ENCODE measurements at regions not wholly inside any gene's neighbourhood (a gene's known extent, or its start where the extent isn't known, plus 50 kb on each side); places are given as distances from the start of the nearest gene placed in this dataset.

DNA sequence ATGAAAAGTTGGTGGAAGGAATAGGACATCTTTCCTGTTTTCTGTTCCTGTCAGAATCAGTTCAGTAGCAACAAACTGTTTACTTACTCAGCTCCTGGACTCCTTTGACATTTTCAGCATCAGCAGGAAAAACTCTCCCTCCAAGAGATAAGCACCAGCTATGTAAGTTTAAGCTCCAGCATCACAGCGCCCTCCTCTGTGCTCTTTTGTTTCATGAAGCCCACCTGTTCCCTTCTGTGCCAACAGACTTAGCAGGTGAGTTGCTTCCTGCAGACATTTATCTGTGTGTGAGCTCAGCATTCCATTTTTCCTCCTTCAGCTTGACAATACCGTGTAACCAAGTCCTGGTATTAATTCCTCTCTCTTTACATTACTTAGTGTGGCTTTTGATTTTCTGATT, 644.1 kb upstream of the AGA start:
- no peaks in the 10 kb centered on the region for H3K36me3 ChIP-seq (ENCODE audit: control insufficient read depth, insufficient read depth, low read length)
- ATAC-seq (ENCODE audit: low read depth in 2 of 2): no peak
- no peaks in the 10 kb centered on the region for H3K4me1 ChIP-seq (ENCODE audit: control insufficient read depth, insufficient read depth, low read length, poor library complexity, severe bottlenecking)
- no peaks in the 10 kb centered on the region for H3K27me3 ChIP-seq (ENCODE audit: control insufficient read depth, insufficient read depth, low read length)
- peaks cover 0 to 13% (median 8%) of the 10 kb centered on the region in 7 donors for H3K9me3 Mint-ChIP-seq
- no peak overlapping the region for H3K4me3 Mint-ChIP-seq
- no peaks in the 10 kb centered on the region for H3K4me1 Mint-ChIP-seq
- no peak for DNase-seq
- no peaks in the 10 kb centered on the region for H3K36me3 Mint-ChIP-seq
- H3K4me3 ChIP-seq (ENCODE audit: low read depth, low read length): no peak overlapping the region
- no peak overlapping the region for H3K27ac Mint-ChIP-seq
- no peaks in the 10 kb centered on the region for H3K9me3 ChIP-seq (ENCODE audit: control insufficient read depth in 2 of 2, low read length in 2 of 2)
- no peaks in the 10 kb centered on the region for H3K27me3 Mint-ChIP-seq
- no peak overlapping the region for H3K27ac ChIP-seq (ENCODE audit: insufficient read depth, low read length, poor library complexity, severe bottlenecking)

DNA sequence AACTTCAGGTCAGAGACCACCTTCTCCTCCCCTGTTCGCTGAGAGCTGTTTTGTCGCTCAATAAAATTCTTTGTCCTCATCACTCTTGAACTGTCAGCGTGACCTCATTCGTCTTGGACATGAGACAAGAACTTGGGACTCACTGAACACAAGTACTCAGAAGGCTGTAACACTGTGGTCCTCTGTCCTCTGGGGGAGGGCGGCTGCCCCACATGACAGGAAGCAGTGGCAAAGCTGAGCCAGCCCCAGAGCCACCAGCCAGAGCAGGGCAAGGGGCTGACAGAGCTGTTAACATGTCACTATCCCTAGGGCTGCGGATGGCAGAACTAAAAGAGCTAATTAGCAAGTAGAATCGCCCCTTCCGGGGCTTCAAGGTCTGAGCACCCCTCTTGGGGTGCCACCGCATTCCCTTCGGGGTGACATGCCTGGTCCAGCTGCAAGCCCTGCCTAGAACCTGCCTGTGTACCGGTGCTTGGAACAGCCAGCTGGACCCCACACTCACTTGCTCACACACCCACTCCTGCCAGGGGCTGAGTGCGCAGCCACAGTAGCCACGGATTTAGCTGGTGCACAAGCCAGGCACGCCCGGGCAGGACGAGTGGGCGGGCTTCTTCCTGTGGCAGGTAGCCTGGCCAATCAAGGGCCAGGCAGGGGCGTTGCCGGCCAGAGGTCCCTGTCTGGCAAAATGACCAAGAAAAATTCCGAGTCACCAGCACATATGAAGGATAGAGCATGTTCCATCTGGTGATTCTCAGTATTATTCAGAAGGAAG, 648.6 kb upstream of the AGA start:
- DNase-seq: no peak
- H3K27ac ChIP-seq (ENCODE audit: insufficient read depth, low read length, poor library complexity, severe bottlenecking): no peak overlapping the region
- no peaks in the 10 kb centered on the region for H3K27me3 Mint-ChIP-seq
- no peaks in the 10 kb centered on the region for H3K36me3 ChIP-seq (ENCODE audit: control insufficient read depth, insufficient read depth, low read length)
- H3K27me3 ChIP-seq (ENCODE audit: control insufficient read depth, insufficient read depth, low read length): no peaks in the 10 kb centered on the region
- no peak overlapping the region for H3K4me3 Mint-ChIP-seq
- H3K9me3 Mint-ChIP-seq: peaks cover 0 to 10% (median 5%) of the 10 kb centered on the region in 7 donors
- H3K4me1 ChIP-seq (ENCODE audit: control insufficient read depth, insufficient read depth, low read length, poor library complexity, severe bottlenecking): no peaks in the 10 kb centered on the region
- H3K27ac Mint-ChIP-seq: no peak overlapping the region
- no peak for ATAC-seq (ENCODE audit: low read depth in 2 of 2)
- H3K4me3 ChIP-seq (ENCODE audit: low read depth, low read length): no peak overlapping the region
- no peaks in the 10 kb centered on the region for H3K36me3 Mint-ChIP-seq
- H3K4me1 Mint-ChIP-seq: no peaks in the 10 kb centered on the region
- no peaks in the 10 kb centered on the region for H3K9me3 ChIP-seq (ENCODE audit: control insufficient read depth in 2 of 2, low read length in 2 of 2)

DNA sequence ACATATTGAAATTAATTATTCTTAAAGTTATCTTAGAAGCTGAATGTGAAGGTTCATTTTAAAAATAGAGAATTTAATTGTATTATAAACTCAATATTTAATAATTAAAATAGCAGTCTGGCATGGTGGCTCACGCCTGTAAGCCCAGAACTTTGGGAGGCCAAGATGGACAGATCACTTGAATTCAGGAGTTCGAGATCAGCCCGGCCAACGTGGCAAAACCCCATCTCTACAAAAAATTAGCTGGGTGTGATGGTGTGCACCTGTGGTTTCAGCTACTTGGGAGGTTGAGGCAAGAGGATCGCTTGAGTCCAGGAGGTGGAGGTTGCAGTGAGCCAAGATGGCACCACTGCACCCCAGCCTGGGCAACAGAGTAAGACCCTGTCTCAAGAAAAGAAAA, 659.9 kb upstream of the AGA start:
- Histone ChIP-seq H3K4me1 (ENCODE audit: control insufficient read depth, insufficient read depth, low read length, poor library complexity, severe bottlenecking) (no peaks in the 10 kb centered on the region), H3K36me3 (ENCODE audit: control insufficient read depth, insufficient read depth, low read length) (no peaks in the 10 kb centered on the region), H3K4me3 (ENCODE audit: low read depth, low read length) (no peak overlapping the region), H3K9me3 (ENCODE audit: control insufficient read depth in 2 of 2, low read length in 2 of 2) (no peaks in the 10 kb centered on the region), H3K27me3 (ENCODE audit: control insufficient read depth, insufficient read depth, low read length) (no peaks in the 10 kb centered on the region), H3K27ac (ENCODE audit: insufficient read depth, low read length, poor library complexity, severe bottlenecking) (no peak overlapping the region)
- Mint-ChIP-seq H3K27ac (no peak overlapping the region), H3K4me3 (no peak overlapping the region), H3K4me1 (no peaks in the 10 kb centered on the region), H3K27me3 (no peaks in the 10 kb centered on the region), H3K36me3 (no peaks in the 10 kb centered on the region), H3K9me3 (peaks cover 0 to 8% (median 4%) of the 10 kb centered on the region in 7 donors)
- DNase-seq (no peak), ATAC-seq (ENCODE audit: low read depth in 2 of 2) (no peak)

DNA sequence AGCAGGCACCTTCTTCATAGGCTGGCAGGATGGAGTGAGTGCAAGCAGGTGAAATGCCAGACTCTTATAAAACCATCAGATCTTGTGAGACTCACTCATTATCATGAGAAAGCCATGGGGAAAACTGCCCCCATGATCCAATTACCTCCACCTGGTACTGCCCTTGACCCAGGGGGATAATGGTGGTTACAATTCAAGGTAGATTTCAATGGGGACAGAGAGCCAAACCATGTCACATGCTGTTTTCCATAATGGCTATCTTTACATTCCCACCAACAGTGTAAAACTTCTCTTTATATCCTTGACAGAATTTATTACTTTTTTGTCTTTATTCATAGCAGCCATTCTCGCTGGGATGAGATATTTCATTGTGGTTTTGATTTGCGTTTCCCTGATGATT, 663.0 kb upstream of the AGA start:
- H3K36me3 Mint-ChIP-seq: no peaks in the 10 kb centered on the region
- ATAC-seq (ENCODE audit: low read depth in 2 of 2) (no peak), DNase-seq (no peak)
- no peaks in the 10 kb centered on the region for H3K4me1 Mint-ChIP-seq
- Histone ChIP-seq H3K36me3 (ENCODE audit: control insufficient read depth, insufficient read depth, low read length) (no peaks in the 10 kb centered on the region), H3K9me3 (ENCODE audit: control insufficient read depth in 2 of 2, low read length in 2 of 2) (no peaks in the 10 kb centered on the region), H3K27me3 (ENCODE audit: control insufficient read depth, insufficient read depth, low read length) (no peaks in the 10 kb centered on the region), H3K4me1 (ENCODE audit: control insufficient read depth, insufficient read depth, low read length, poor library complexity, severe bottlenecking) (no peaks in the 10 kb centered on the region), H3K4me3 (ENCODE audit: low read depth, low read length) (no peak overlapping the region), H3K27ac (ENCODE audit: insufficient read depth, low read length, poor library complexity, severe bottlenecking) (no peak overlapping the region)
- no peak overlapping the region for H3K4me3 Mint-ChIP-seq
- H3K9me3 Mint-ChIP-seq: peaks cover under 1 to 9% (median 5%) of the 10 kb centered on the region in 7 donors
- H3K27ac Mint-ChIP-seq: no peak overlapping the region
- no peaks in the 10 kb centered on the region for H3K27me3 Mint-ChIP-seq

DNA sequence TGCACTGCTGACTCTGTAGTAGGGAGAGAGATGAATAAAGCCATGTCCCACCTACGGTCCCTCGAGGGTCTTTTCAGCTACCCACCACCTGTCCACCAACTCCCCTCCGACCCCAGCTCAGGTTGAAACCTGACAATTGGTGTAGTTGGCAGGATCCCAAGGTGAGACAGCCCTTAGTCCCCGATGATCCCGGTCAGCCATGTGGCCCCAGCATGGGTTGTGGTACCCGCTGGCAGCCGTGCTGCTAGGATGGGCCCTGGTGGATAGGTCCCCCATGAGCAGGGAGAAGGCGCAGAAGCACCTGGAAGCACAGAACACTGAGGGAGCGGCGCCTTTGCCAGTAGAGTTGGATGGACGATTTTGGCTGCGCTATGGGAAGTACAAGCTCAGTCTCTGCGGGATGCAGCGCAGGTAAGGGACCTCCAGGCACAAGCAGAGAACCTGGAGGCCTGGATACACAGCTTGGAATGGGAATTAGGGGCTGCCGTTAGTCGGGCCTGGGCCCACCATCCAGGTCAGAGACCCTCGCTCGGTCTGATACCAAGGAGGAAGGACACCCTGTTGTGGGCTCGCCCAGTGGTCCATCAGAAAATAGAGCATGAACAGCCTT, 694.6 kb upstream of the AGA start:
- Mint-ChIP-seq H3K27me3 (no peaks in the 10 kb centered on the region), H3K9me3 (peaks cover 2 to 13% (median 4%) of the 10 kb centered on the region in 7 donors), H3K4me1 (no peaks in the 10 kb centered on the region), H3K36me3 (no peaks in the 10 kb centered on the region), H3K27ac (no peak overlapping the region), H3K4me3 (no peak overlapping the region)
- peaks cover 0 to 14% of the 10 kb centered on the region in 2 experiments for H3K9me3 ChIP-seq (ENCODE audit: control insufficient read depth in 2 of 2, low read length in 2 of 2)
- no peak overlapping the region for H3K4me3 ChIP-seq (ENCODE audit: low read depth, low read length)
- H3K4me1 ChIP-seq (ENCODE audit: control insufficient read depth, insufficient read depth, low read length, poor library complexity, severe bottlenecking): no peaks in the 10 kb centered on the region
- no peaks in the 10 kb centered on the region for H3K36me3 ChIP-seq (ENCODE audit: control insufficient read depth, insufficient read depth, low read length)
- no peak overlapping the region for H3K27ac ChIP-seq (ENCODE audit: insufficient read depth, low read length, poor library complexity, severe bottlenecking)
- ATAC-seq (ENCODE audit: low read depth in 2 of 2): no peak
- DNase-seq: no peak
- no peaks in the 10 kb centered on the region for H3K27me3 ChIP-seq (ENCODE audit: control insufficient read depth, insufficient read depth, low read length)

DNA sequence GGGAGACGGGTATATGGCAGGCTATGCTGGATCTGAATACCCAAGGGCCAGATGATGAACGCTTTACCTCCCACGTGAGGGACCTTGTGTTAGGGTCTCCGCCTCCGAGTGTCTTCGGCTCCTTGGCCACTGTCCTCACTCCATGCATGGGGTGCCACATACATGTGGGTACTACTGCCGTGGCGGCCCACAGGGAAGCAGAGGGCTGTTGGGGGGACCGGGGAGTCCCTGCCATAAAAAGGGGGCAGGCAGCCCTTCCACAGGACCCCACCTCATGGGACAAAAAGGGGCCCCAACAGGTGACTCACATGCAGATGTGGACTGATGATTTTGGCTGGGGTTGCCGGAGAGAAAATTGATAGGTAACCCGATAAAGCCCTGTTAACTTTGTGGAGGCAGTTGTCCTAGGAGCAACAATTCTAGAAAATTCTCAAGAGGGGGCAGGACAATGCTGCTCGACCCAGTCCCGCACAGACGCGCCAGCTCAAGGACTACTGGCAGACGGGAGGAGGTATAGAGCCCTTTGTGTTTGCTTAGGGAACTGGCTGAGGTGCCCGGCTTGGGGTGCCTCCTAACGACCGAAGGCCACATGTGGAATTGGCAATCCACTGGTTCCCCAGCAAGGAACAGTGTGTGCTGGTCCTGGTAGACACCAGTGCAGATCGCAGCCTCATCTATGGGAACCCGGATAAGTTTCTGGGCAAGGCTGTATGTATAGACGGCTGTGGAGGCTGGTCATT, 695.7 kb upstream of the AGA start:
- no peaks in the 10 kb centered on the region for H3K4me1 Mint-ChIP-seq

DNA sequence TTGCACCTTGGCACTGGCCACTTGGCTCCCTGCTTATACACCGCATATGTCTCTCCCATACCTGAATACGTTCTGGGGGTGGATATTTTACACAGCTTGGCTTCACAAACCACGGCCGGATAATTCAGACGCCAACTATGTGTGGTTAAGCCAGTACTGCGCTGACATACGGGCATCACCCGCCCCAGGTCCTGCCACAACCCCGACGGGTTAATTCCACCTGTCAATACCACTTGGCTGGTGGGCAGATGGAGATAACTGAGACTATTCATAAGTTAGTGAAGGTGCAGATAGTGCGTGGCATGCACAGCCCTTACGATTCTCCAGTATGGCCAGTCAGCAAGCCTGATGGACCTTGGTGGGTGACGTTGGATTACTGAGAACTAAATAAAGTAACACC, 696.3 kb upstream of the AGA start:
- no peak for ATAC-seq (ENCODE audit: low read depth in 2 of 2)
- Histone ChIP-seq H3K4me3 (ENCODE audit: low read depth, low read length) (no peak overlapping the region), H3K27me3 (ENCODE audit: control insufficient read depth, insufficient read depth, low read length) (no peaks in the 10 kb centered on the region), H3K9me3 (ENCODE audit: control insufficient read depth in 2 of 2, low read length in 2 of 2) (peaks cover 0 to 14% of the 10 kb centered on the region in 2 experiments), H3K4me1 (ENCODE audit: control insufficient read depth, insufficient read depth, low read length, poor library complexity, severe bottlenecking) (no peaks in the 10 kb centered on the region), H3K36me3 (ENCODE audit: control insufficient read depth, insufficient read depth, low read length) (no peaks in the 10 kb centered on the region), H3K27ac (ENCODE audit: insufficient read depth, low read length, poor library complexity, severe bottlenecking) (no peak overlapping the region)
- no peak overlapping the region for H3K27ac Mint-ChIP-seq
- no peaks in the 10 kb centered on the region for H3K4me1 Mint-ChIP-seq
- H3K36me3 Mint-ChIP-seq: no peaks in the 10 kb centered on the region
- H3K4me3 Mint-ChIP-seq: no peak overlapping the region
- H3K9me3 Mint-ChIP-seq: peaks cover under 1 to 13% (median 5%) of the 10 kb centered on the region in 7 donors
- DNase-seq: no peak
- H3K27me3 Mint-ChIP-seq: no peaks in the 10 kb centered on the region

More for the DNA sequence above, 695.7 kb upstream of the AGA start:
- H3K9me3 ChIP-seq (ENCODE audit: control insufficient read depth in 2 of 2, low read length in 2 of 2): peaks cover 0 to 14% of the 10 kb centered on the region in 2 experiments
- Mint-ChIP-seq H3K27ac (no peak overlapping the region), H3K4me3 (no peak overlapping the region), H3K9me3 (peaks cover 2 to 13% (median 5%) of the 10 kb centered on the region in 7 donors), H3K27me3 (no peaks in the 10 kb centered on the region), H3K36me3 (no peaks in the 10 kb centered on the region)
- H3K4me3 ChIP-seq (ENCODE audit: low read depth, low read length): no peak overlapping the region
- no peaks in the 10 kb centered on the region for H3K4me1 ChIP-seq (ENCODE audit: control insufficient read depth, insufficient read depth, low read length, poor library complexity, severe bottlenecking)
- no peak for ATAC-seq (ENCODE audit: low read depth in 2 of 2)
- no peak for DNase-seq
- H3K27me3 ChIP-seq (ENCODE audit: control insufficient read depth, insufficient read depth, low read length): no peaks in the 10 kb centered on the region
- H3K27ac ChIP-seq (ENCODE audit: insufficient read depth, low read length, poor library complexity, severe bottlenecking): no peak overlapping the region
- no peaks in the 10 kb centered on the region for H3K36me3 ChIP-seq (ENCODE audit: control insufficient read depth, insufficient read depth, low read length)
